Ascending aorta (tissue), 2 donors: ENCODE measurements at regions not wholly inside any gene's neighbourhood (a gene's known extent, or its start where the extent isn't known, plus 50 kb on each side); places are given as distances from the start of the nearest gene placed in this dataset.

Experiments used
- DNase-seq, 2 donors: peaks; one replicate each; pipeline ENCODE4 v3.0.0-alpha.2; 2019; ENCODE audit warnings: low spot score in 2 of 2
- H3K27ac ChIP-seq, 2 donors: fragments of 200-600 bp; sonication (generic); one replicate each; pipeline ENCODE4 v1.5.1; 2016 to 2017; ENCODE audit warnings: mild to moderate bottlenecking in 1 of 2
- H3K27me3 ChIP-seq: fragments of 200-600 bp; sonication (generic); one replicate; pipeline ENCODE4 v1.5.1; 2017
- H3K36me3 ChIP-seq, 2 donors: fragments of 200-600 bp; sonication (generic); one replicate each; pipeline ENCODE4 v1.5.1; 2016
- H3K4me1 ChIP-seq, 2 donors: fragments of 200-600 bp; sonication (generic); one replicate each; pipeline ENCODE4 v1.5.1; 2016 to 2017; ENCODE audit warnings: mild to moderate bottlenecking in 1 of 2
- H3K4me3 ChIP-seq, 2 donors: fragments of 200-600 bp; sonication (generic); one replicate each; pipeline ENCODE4 v1.5.1; 2016 to 2017; ENCODE audit warnings: mild to moderate bottlenecking in 1 of 2
- H3K9me3 ChIP-seq, 2 donors: fragments of 200-600 bp; sonication (generic); one replicate each; pipeline ENCODE4 v1.5.1; 2016
- intact Hi-C: fragments of 100-400 bp; cut with DNase I; formaldehyde crosslinking; loops from one replicate; pipeline ENCODE4 v1.15.1; 2023
- TF ChIP-seq, protein P1 (sequence below), 3 experiments: fragments of 200-600 bp in 2 of 3; fragments of 450-650 bp in 1 of 3; sonication (generic) in 2 of 3; IDR thresholded peaks; one replicate each; pipeline ENCODE4 v1.5.1; 2016 to 2019; ENCODE audit warnings: antibody characterized with exemption in 3 of 3, mild to moderate bottlenecking in 1 of 3, moderate library complexity in 1 of 3

DNA sequence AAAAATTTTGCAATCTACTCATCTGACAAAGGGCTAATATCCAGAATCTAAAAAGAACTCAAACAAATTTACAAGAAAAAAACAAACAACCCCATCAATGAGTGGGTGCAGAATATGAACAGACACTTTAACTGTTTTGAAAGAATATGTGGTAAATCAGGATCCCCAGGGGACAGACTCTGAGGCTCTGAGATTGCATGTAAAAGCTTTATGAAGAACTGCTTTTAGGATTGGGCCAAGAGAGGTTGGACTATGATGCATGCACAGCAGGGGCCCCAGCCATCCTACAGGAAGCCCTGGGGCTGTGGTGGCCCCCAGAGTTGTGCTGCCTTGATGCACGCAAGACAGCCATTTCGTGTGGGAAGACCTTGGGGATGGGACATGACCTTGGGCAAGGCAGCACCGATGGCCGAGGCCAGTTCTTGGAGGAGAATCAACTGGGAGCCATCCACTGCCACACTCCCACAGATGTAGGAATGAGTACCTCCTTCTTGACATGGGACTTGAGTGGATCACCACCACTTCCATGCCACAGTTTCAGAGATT is 298.1 kb upstream of the THBS1 start:
- Histone ChIP-seq H3K4me3 (no peak overlapping the region), H3K4me1 (no peaks in the 10 kb centered on the region), H3K9me3 (no peaks in the 10 kb centered on the region), H3K27me3 (no peaks in the 10 kb centered on the region), H3K27ac (no peak overlapping the region), H3K36me3 (no peaks in the 10 kb centered on the region)
- intact Hi-C loops: no loop called here
- DNase-seq: no peak
- TF ChIP-seq, protein P1, sequence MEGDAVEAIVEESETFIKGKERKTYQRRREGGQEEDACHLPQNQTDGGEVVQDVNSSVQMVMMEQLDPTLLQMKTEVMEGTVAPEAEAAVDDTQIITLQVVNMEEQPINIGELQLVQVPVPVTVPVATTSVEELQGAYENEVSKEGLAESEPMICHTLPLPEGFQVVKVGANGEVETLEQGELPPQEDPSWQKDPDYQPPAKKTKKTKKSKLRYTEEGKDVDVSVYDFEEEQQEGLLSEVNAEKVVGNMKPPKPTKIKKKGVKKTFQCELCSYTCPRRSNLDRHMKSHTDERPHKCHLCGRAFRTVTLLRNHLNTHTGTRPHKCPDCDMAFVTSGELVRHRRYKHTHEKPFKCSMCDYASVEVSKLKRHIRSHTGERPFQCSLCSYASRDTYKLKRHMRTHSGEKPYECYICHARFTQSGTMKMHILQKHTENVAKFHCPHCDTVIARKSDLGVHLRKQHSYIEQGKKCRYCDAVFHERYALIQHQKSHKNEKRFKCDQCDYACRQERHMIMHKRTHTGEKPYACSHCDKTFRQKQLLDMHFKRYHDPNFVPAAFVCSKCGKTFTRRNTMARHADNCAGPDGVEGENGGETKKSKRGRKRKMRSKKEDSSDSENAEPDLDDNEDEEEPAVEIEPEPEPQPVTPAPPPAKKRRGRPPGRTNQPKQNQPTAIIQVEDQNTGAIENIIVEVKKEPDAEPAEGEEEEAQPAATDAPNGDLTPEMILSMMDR (IDR thresholded peaks at IDR 0.05): no peak

DNA sequence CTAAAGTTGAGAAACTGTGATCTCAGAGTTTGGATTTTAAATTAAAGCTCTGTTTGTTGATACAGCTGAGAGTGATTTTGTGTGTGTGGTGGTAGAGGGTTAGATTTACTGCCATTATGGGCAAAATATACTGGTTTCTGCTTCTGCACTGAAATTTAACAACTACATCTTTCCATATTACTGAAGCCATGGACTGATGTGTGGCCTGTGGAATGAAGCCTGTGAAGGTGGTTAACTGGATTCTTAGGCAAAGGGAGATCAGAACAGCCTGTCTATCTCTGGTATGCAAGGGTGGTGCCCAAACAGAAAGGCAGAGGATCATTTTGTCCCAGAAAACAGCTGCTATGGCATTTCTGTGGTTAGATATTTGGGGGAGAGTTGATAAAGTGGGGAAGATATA is 297.3 kb upstream of the THBS1 start:
- TF ChIP-seq, protein P1 (IDR thresholded peaks at IDR 0.05): no peak

DNA sequence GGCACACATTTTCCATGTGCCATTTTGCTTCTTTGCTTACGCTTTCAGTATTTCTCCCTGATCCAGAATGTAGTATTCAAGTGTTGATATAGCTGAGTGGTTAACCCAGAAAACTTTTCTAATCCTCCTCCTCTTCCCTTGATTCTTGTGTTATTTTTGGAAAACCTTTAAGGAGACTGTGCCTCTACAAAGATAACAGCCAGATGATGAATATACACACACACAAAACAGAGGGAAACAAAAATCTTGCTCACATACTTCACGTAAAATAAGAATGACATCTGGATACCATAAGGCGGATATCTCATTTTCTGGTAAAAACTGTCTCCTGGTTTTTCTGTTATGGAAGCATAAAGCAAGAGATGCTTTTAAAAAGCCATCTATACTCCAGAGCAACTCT is 295.8 kb upstream of the THBS1 start:
- Histone ChIP-seq H3K36me3 (no peaks in the 10 kb centered on the region), H3K27ac (no peak overlapping the region), H3K4me1 (no peaks in the 10 kb centered on the region), H3K9me3 (no peaks in the 10 kb centered on the region), H3K27me3 (no peaks in the 10 kb centered on the region), H3K4me3 (no peak overlapping the region)
- intact Hi-C loops: no loop called here
- no peak for DNase-seq
- TF ChIP-seq, protein P1 (IDR thresholded peaks at IDR 0.05): no peak

More for the DNA sequence above, 297.3 kb upstream of the THBS1 start:
- no peaks in the 10 kb centered on the region for H3K36me3 ChIP-seq
- no peak overlapping the region for H3K4me3 ChIP-seq
- H3K27me3 ChIP-seq: no peaks in the 10 kb centered on the region
- no peak overlapping the region for H3K27ac ChIP-seq
- H3K9me3 ChIP-seq: no peaks in the 10 kb centered on the region
- intact Hi-C loops: no loop called here
- no peaks in the 10 kb centered on the region for H3K4me1 ChIP-seq
- no peak for DNase-seq

DNA sequence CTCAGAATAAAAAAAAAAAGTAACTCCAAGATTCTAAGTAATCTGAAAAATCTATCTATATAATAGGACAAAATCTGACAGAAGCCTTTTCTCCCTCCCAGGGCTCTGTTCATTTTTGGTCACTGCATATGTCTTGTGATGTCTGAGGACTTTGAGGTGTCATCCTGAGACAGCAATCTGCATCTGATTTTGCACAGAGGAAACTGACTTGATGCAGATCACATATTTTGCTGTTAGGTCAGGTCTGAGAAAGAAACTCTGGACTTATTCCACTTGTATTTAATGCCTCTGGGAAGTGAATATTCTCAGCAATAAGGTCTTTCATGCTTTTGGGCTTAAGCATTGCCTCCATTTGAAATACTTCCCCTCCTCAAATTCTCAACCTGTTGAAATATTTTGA is 295.2 kb upstream of the THBS1 start:
- DNase-seq: no peak
- H3K9me3 ChIP-seq: no peaks in the 10 kb centered on the region
- no peaks in the 10 kb centered on the region for H3K4me1 ChIP-seq
- no peak overlapping the region for H3K27ac ChIP-seq
- H3K4me3 ChIP-seq: no peak overlapping the region
- no peaks in the 10 kb centered on the region for H3K27me3 ChIP-seq
- H3K36me3 ChIP-seq: no peaks in the 10 kb centered on the region
- intact Hi-C loops: no loop called here
- TF ChIP-seq, protein P1 (IDR thresholded peaks at IDR 0.05): no peak

DNA sequence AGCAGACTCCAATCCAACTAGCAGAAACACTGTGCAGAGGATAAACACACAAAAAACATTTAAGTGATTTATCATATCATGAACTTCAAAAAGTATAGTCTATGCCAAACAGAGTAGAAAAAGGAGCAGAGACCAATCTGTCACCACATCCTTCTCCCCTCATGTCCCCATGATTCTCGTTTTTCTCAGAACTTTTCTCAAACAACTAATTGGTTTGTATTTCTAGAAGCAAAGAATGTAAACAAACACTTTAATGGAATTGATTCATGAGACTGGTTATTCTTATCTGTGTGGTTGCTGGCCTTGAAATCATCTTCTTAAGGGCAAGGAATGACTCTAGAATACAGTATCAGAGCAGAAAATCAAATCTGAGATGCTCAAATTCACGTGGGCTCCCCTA is 294.2 kb upstream of the THBS1 start:
- intact Hi-C loops: no loop called here
- TF ChIP-seq, protein P1 (IDR thresholded peaks at IDR 0.05): no peak
- Histone ChIP-seq H3K4me1 (no peaks in the 10 kb centered on the region), H3K9me3 (no peaks in the 10 kb centered on the region), H3K4me3 (no peak overlapping the region), H3K36me3 (no peaks in the 10 kb centered on the region), H3K27me3 (no peaks in the 10 kb centered on the region), H3K27ac (no peak overlapping the region)
- DNase-seq: no peak
